Mesenchymal stem cell (in vitro differentiated cells and primary cell): ENCODE measurements at regions not wholly inside any gene's neighbourhood (a gene's known extent, or its start where the extent isn't known, plus 50 kb on each side); places are given as distances from the start of the nearest gene placed in this dataset.

ENCODE experiments used
- DNase-seq: peaks from one replicate; pipeline ENCODE4 v3.0.0-alpha.2; 2013
- H2AFZ ChIP-seq: one replicate; pipeline ENCODE4 v1.6.1; 2013; ENCODE audit warnings: low read depth, mild to moderate bottlenecking, control low read depth, inconsistent platforms, low read length, moderate library complexity
- H2AK5ac ChIP-seq: 2 replicates; pipeline ENCODE4 v1.6.1; 2013; ENCODE audit warnings: low read length, moderate library complexity, mild to moderate bottlenecking, inconsistent platforms; ENCODE audit not compliant: severe bottlenecking
- H2BK120ac ChIP-seq: one replicate; pipeline ENCODE4 v1.6.1; 2013; ENCODE audit warnings: low read depth, mild to moderate bottlenecking, inconsistent platforms, low read length, moderate library complexity
- H2BK12ac ChIP-seq, 2 experiments: one replicate each; pipeline ENCODE4 v1.6.1; 2013; ENCODE audit warnings: inconsistent platforms in 2 of 2, low read length in 2 of 2, mild to moderate bottlenecking in 2 of 2, moderate library complexity in 2 of 2, control low read depth in 1 of 2
- H2BK15ac ChIP-seq: one replicate; pipeline ENCODE4 v1.6.1; 2013; ENCODE audit warnings: mild to moderate bottlenecking, low read depth, inconsistent platforms; ENCODE audit not compliant: poor library complexity, severe bottlenecking
- H2BK5ac ChIP-seq: 2 replicates; pipeline ENCODE4 v1.6.1; 2013; ENCODE audit warnings: low read depth, mild to moderate bottlenecking, low read length, control low read depth, inconsistent platforms; ENCODE audit not compliant: poor library complexity, severe bottlenecking
- H3K14ac ChIP-seq, 2 experiments: one replicate each; pipeline ENCODE4 v1.6.1; 2013; ENCODE audit warnings: inconsistent platforms in 2 of 2, low read length in 2 of 2, control low read depth in 1 of 2, mild to moderate bottlenecking in 1 of 2, moderate library complexity in 1 of 2
- H3K18ac ChIP-seq, 2 experiments: one replicate each; pipeline ENCODE4 v1.6.1; 2013; ENCODE audit warnings: inconsistent platforms in 2 of 2, low read length in 2 of 2, control low read depth in 1 of 2, low read depth in 1 of 2, mild to moderate bottlenecking in 1 of 2
- H3K23ac ChIP-seq, 2 experiments: one replicate each; pipeline ENCODE4 v1.6.1; 2013; ENCODE audit warnings: inconsistent platforms in 2 of 2, low read length in 2 of 2, mild to moderate bottlenecking in 2 of 2, moderate library complexity in 2 of 2, control low read depth in 1 of 2
- H3K27ac ChIP-seq: 2 replicates; pipeline ENCODE4 v1.5.1; 2013; ENCODE audit warnings: mild to moderate bottlenecking, moderate library complexity, low read length, control low read depth, inconsistent platforms; ENCODE audit not compliant: poor library complexity, severe bottlenecking
- H3K27me3 ChIP-seq, 2 experiments: 2 replicates each; pipeline versions ENCODE4 v1.6.1 to v1.7.0; 2013; ENCODE audit warnings: low read length in 2 of 2, mild to moderate bottlenecking in 2 of 2, moderate library complexity in 2 of 2, control low read depth in 1 of 2, inconsistent platforms in 1 of 2; ENCODE audit not compliant: control insufficient read depth in 1 of 2, insufficient read depth in 1 of 2
- H3K36me3 ChIP-seq, 2 experiments: 2 replicates each; pipeline versions ENCODE4 v1.6.1 to v1.7.0; 2013; ENCODE audit warnings: low read length in 2 of 2, control low read depth in 1 of 2, inconsistent platforms in 1 of 2, low read depth in 1 of 2, mild to moderate bottlenecking in 1 of 2; ENCODE audit not compliant: insufficient read depth in 2 of 2, control insufficient read depth in 1 of 2
- H3K4ac ChIP-seq, 2 experiments: one replicate each; pipeline ENCODE4 v1.6.1; 2013; ENCODE audit warnings: inconsistent platforms in 2 of 2, low read length in 2 of 2, mild to moderate bottlenecking in 2 of 2, moderate library complexity in 2 of 2, control low read depth in 1 of 2, low read depth in 1 of 2
- H3K4me1 ChIP-seq: 2 replicates; pipeline ENCODE4 v1.6.1; 2013; ENCODE audit warnings: low read depth, low read length, control low read depth; ENCODE audit not compliant: control insufficient read depth, insufficient read depth
- H3K4me2 ChIP-seq: 2 replicates; pipeline ENCODE4 v1.6.1; 2013; ENCODE audit warnings: low read length, mild to moderate bottlenecking, inconsistent platforms; ENCODE audit not compliant: poor library complexity, severe bottlenecking
- H3K4me3 ChIP-seq, 2 experiments: 2 replicates each; pipeline versions ENCODE4 v1.5.1 to v1.7.0; 2013; ENCODE audit warnings: low read length in 2 of 2, mild to moderate bottlenecking in 2 of 2, control low read depth in 1 of 2, low read depth in 1 of 2; ENCODE audit not compliant: insufficient read depth in 1 of 2
- H3K79me1 ChIP-seq: replicated peaks from 2 replicates; pipeline ENCODE4 v1.6.1; 2013; ENCODE audit warnings: mild to moderate bottlenecking, control low read depth, low read length, inconsistent platforms; ENCODE audit not compliant: poor library complexity, severe bottlenecking
- H3K9ac ChIP-seq: 2 replicates; pipeline ENCODE4 v1.7.0; 2013; ENCODE audit warnings: mild to moderate bottlenecking, low read length, moderate library complexity
- H3K9me3 ChIP-seq: 2 replicates; pipeline ENCODE4 v1.7.0; 2013; ENCODE audit warnings: mild to moderate bottlenecking, low read length; ENCODE audit not compliant: control insufficient read depth
- H4K8ac ChIP-seq: one replicate; pipeline ENCODE4 v1.6.1; 2013; ENCODE audit warnings: inconsistent platforms, mild to moderate bottlenecking, low read length, moderate library complexity
- H4K91ac ChIP-seq: one replicate; pipeline ENCODE4 v1.6.1; 2013; ENCODE audit warnings: mild to moderate bottlenecking, low read length, inconsistent platforms
- WGBS: methylation state at CpG from one replicate; pipeline ENCODE4 v1.1.7; 2013; ENCODE audit warnings: mixed read lengths; 5-methylcytosine and 5-hydroxymethylcytosine counted together

DNA sequence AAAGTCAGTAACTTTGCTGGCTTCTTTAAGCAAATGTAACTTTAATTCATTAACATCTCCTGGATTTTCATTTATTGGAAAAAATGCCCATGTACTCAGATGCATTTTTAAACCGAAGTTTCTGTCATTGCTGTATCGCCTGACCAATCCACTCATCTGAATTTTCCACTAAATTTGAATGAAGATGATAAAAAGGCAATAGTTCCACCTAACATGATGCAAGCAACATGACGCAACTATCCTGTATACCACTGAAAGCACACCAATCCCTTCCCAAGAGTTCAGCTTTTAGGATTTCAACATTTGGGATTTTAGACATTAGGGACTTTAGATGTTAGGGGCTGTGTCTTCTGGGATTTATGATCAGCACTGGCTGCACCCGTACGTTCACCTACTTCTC lies 215.6 kb downstream of the KIF4B start:
- H3K14ac ChIP-seq = no peak overlapping the region
- H3K36me3 ChIP-seq = no peaks in the 10 kb centered on the region
- H3K27me3 ChIP-seq = no peaks in the 10 kb centered on the region
- no peak overlapping the region for H3K27ac ChIP-seq
- no peak overlapping the region for H4K91ac ChIP-seq
- no peak overlapping the region for H2BK5ac ChIP-seq
- H2BK120ac ChIP-seq = no peak overlapping the region
- no peak for DNase-seq
- no peak overlapping the region for H3K4me3 ChIP-seq
- no peak overlapping the region for H3K4me2 ChIP-seq
- no peaks in the 10 kb centered on the region for H3K79me1 ChIP-seq
- H3K4me1 ChIP-seq = no peaks in the 10 kb centered on the region
- H3K23ac ChIP-seq = no peak overlapping the region
- H3K9ac ChIP-seq = no peak overlapping the region
- no peaks in the 10 kb centered on the region for H3K9me3 ChIP-seq
- H2AFZ ChIP-seq = no peak overlapping the region
- no peak overlapping the region for H4K8ac ChIP-seq
- WGBS = 64% methylated on average over 4 of the region's 5 CpGs
- H2BK15ac ChIP-seq = no peak overlapping the region
- no peak overlapping the region for H2AK5ac ChIP-seq
- H3K18ac ChIP-seq = no peak overlapping the region
- no peak overlapping the region for H2BK12ac ChIP-seq
- no peak overlapping the region for H3K4ac ChIP-seq

DNA sequence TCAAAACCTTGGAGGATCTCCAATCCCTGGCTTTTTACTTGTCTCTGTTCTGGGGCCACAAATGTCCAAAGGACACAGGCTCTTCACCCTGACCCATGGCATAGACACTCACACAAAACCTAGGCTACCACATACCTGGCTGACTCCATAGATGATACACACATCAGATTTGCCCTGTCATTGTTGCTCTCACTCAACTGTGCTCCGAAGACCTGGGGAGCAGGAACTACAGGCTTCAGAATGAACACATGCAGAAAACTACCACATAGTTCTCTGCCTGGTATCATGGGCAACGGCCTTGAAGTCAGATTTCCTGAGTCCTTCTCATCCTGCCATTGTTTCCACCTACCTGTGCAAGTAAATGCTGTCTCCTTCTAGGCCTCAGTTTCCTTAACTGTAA lies 226.2 kb downstream of the KIF4B start:
- Histone ChIP-seq H3K4me3 (no peak overlapping the region), H3K23ac (no peak overlapping the region), H3K9me3 (peaks cover 10% of the 10 kb centered on the region), H4K91ac (no peak overlapping the region), H3K36me3 (no peaks in the 10 kb centered on the region), H2BK12ac (no peak overlapping the region), H2BK120ac (no peak overlapping the region), H3K27me3 (no peaks in the 10 kb centered on the region), H4K8ac (no peak overlapping the region), H3K4me2 (no peak overlapping the region), H3K14ac (no peak overlapping the region), H2BK5ac (no peak overlapping the region), H2AFZ (peak overlapping the region; percentile 31), H3K79me1 (no peaks in the 10 kb centered on the region), H3K4me1 (no peaks in the 10 kb centered on the region), H3K18ac (no peak overlapping the region), H3K27ac (no peak overlapping the region), H2AK5ac (no peak overlapping the region), H2BK15ac (no peak overlapping the region), H3K4ac (no peak overlapping the region), H3K9ac (no peak overlapping the region)
- 45% methylated on average over 2 of the region's 2 CpGs for WGBS
- DNase-seq = no peak

DNA sequence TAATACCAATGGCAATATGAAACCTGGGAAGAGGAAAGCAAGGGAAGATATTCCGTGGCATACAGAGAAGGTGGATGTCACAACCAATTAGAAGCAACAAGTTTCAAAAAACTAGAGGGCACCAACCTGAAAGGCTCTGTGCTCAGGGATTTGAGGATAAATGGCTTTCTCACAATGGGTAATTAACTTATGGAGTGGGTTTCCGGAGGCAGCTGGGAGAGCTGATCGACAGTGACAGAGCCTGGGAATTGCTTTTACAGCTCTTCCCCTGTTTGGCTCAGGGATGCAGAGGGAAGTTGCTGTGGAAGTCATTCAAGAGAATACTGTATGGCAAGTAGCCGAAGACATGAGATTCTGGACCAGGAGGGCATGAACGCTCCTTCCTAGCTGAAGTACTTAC lies 237.0 kb downstream of the KIF4B start:
- Histone ChIP-seq H2BK12ac (no peak overlapping the region), H2BK120ac (no peak overlapping the region), H3K9me3 (peaks cover 10% of the 10 kb centered on the region), H4K91ac (no peak overlapping the region), H3K4ac (no peak overlapping the region), H3K14ac (no peak overlapping the region), H3K18ac (no peak overlapping the region), H3K9ac (no peak overlapping the region), H2BK5ac (no peak overlapping the region), H3K4me2 (no peak overlapping the region), H3K4me1 (no peaks in the 10 kb centered on the region), H2AFZ (no peak overlapping the region), H3K36me3 (no peaks in the 10 kb centered on the region), H2BK15ac (no peak overlapping the region), H3K23ac (no peak overlapping the region), H2AK5ac (no peak overlapping the region), H3K79me1 (no peaks in the 10 kb centered on the region), H3K27me3 (no peaks in the 10 kb centered on the region), H3K4me3 (no peak overlapping the region), H3K27ac (no peak overlapping the region), H4K8ac (no peak overlapping the region)
- WGBS = 61% methylated on average over 4 of the region's 5 CpGs
- DNase-seq = no peak

DNA sequence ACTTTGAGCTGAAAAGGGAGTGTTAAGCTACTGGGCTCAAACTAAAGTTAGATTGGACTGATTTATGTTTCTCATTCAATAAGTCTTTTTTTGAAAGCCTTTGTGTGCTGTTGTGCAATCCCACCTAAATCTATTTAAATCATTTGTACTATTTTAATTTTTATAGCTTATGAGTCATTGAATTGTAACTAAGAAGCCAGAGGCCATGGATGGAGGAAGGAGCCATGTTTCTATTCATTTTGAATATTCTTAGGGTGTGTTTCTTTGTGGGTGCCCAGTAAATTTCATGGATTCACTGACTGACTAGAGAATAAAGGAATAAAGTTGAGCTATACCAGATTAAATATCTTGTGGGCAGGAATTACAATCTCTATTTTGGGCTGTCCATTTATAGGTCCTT lies 238.5 kb downstream of the KIF4B start:
- H4K91ac ChIP-seq = no peak overlapping the region
- H3K27me3 ChIP-seq = no peaks in the 10 kb centered on the region
- H4K8ac ChIP-seq = no peak overlapping the region
- no peak overlapping the region for H3K9ac ChIP-seq
- no peak overlapping the region for H2AFZ ChIP-seq
- no peak overlapping the region for H3K18ac ChIP-seq
- no peak overlapping the region for H2BK120ac ChIP-seq
- no peaks in the 10 kb centered on the region for H3K79me1 ChIP-seq
- no peak overlapping the region for H3K4me3 ChIP-seq
- no peak for DNase-seq
- no peak overlapping the region for H2BK5ac ChIP-seq
- H2BK12ac ChIP-seq = no peak overlapping the region
- no peaks in the 10 kb centered on the region for H3K36me3 ChIP-seq
- no peak overlapping the region for H2AK5ac ChIP-seq
- H3K27ac ChIP-seq = no peak overlapping the region
- H2BK15ac ChIP-seq = no peak overlapping the region
- no peak overlapping the region for H3K4ac ChIP-seq
- H3K4me1 ChIP-seq = no peaks in the 10 kb centered on the region
- H3K14ac ChIP-seq = no peak overlapping the region
- no peak overlapping the region for H3K4me2 ChIP-seq
- peaks cover 4% of the 10 kb centered on the region for H3K9me3 ChIP-seq
- no peak overlapping the region for H3K23ac ChIP-seq
